Vagina (tissue), 2 donors: ENCODE measurements at regions not wholly inside any gene's neighbourhood (a gene's known extent, or its start where the extent isn't known, plus 50 kb on each side); places are given as distances from the start of the nearest gene placed in this dataset.

ENCODE experiments used
- DNase-seq, 2 donors: peaks; one replicate each; pipeline ENCODE4 v3.0.0-alpha.2; 2017; ENCODE audit errors: extremely low spot score in 2 of 2
- H3K27ac ChIP-seq: fragments of 200-600 bp; sonication (generic); one replicate; pipeline ENCODE4 v1.5.1; 2019
- H3K27me3 ChIP-seq: fragments of 200-600 bp; sonication (generic); one replicate; pipeline ENCODE4 v1.5.1; 2019
- H3K36me3 ChIP-seq, 2 donors: fragments of 200-600 bp; sonication (generic); one replicate each; pipeline ENCODE4 v1.5.1; 2017 to 2019
- H3K4me1 ChIP-seq: fragments of 200-600 bp; sonication (generic); one replicate; pipeline ENCODE4 v1.5.1; 2019
- H3K4me3 ChIP-seq, 2 donors: fragments of 200-600 bp; sonication (generic); 1 replicate in 1 of 2; 2 replicates in 1 of 2; pipeline ENCODE4 v1.5.1; 2016 to 2019
- H3K9me3 ChIP-seq: fragments of 200-600 bp; sonication (generic); one replicate; pipeline ENCODE4 v1.5.1; 2019
- CTCF ChIP-seq, 3 experiments: fragments of 450-650 bp in 2 of 3; fragments of 200-600 bp in 1 of 3; sonication (generic) in 1 of 3; IDR thresholded peaks; one replicate each; pipeline ENCODE4 v1.5.1; 2017 to 2019; ENCODE audit warnings: antibody characterized with exemption in 3 of 3, mild to moderate bottlenecking in 2 of 3, moderate library complexity in 2 of 3
- POLR2A ChIP-seq, 2 donors: fragments of 450-650 bp; IDR thresholded peaks; one replicate each; pipeline ENCODE4 v1.6.1; 2017; ENCODE audit warnings: antibody characterized with exemption in 2 of 2, mild to moderate bottlenecking in 2 of 2, moderate library complexity in 2 of 2
- POLR2AphosphoS5 ChIP-seq, 2 donors: sonication (generic); formaldehyde crosslinking; IDR thresholded peaks; one replicate each; pipeline ENCODE4 v1.9.0; 2017; ENCODE audit warnings: antibody characterized with exemption in 2 of 2, mild to moderate bottlenecking in 2 of 2, low read depth in 1 of 2; ENCODE audit not compliant: insufficient read depth in 1 of 2
- intact Hi-C: fragments of 100-400 bp; cut with DNase I; formaldehyde crosslinking; loops from one replicate; pipeline ENCODE4 v1.15.1; 2023

GRCh38 chr3:107044677-107045076 lies 332.6 kb upstream of the CCDC54 start:
- Histone ChIP-seq H3K36me3 (no peaks in the 10 kb centered on the region), H3K4me3 (no peak overlapping the region), H3K4me1 (no peaks in the 10 kb centered on the region), H3K27me3 (no peaks in the 10 kb centered on the region), H3K9me3 (no peaks in the 10 kb centered on the region), H3K27ac (no peak overlapping the region)
- intact Hi-C loops, result loop anchor here (5.0 kb wide), 1 partner anchor 792 kb away; no protein-coding TSS in a partner anchor
- no peak for DNase-seq
- TF ChIP-seq POLR2A (IDR thresholded peaks at IDR 0.05) (no peak), CTCF (IDR thresholded peaks at IDR 0.05) (no peak), POLR2AphosphoS5 (IDR thresholded peaks at IDR 0.05; ENCODE audit: insufficient read depth in 1 of 2, low read depth in 1 of 2) (no peak)

- DNase-seq, result no peak
- intact Hi-C loops, result no loop called here
- no peaks in the 10 kb centered on the region for H3K4me1 ChIP-seq
Measured at GRCh38 chr3:107045791-107046190, 331.4 kb upstream of the CCDC54 start.

GRCh38 chr3:107055181-107055942 lies 321.9 kb upstream of the CCDC54 start:
- no peak overlapping the region for H3K4me3 ChIP-seq
- no peaks in the 10 kb centered on the region for H3K4me1 ChIP-seq
- DNase-seq, result no peak
- no peaks in the 10 kb centered on the region for H3K9me3 ChIP-seq
- H3K27me3 ChIP-seq, result no peaks in the 10 kb centered on the region
- TF ChIP-seq POLR2A (IDR thresholded peaks at IDR 0.05) (no peak), CTCF (IDR thresholded peaks at IDR 0.05) (no peak), POLR2AphosphoS5 (IDR thresholded peaks at IDR 0.05; ENCODE audit: insufficient read depth in 1 of 2, low read depth in 1 of 2) (no peak)
- intact Hi-C loops, result no loop called here
- no peak overlapping the region for H3K27ac ChIP-seq
- no peaks in the 10 kb centered on the region for H3K36me3 ChIP-seq

More at GRCh38 chr3:107045791-107046190, 331.4 kb upstream of the CCDC54 start:
- TF ChIP-seq POLR2A (IDR thresholded peaks at IDR 0.05), result no peak
- no peak for TF ChIP-seq POLR2AphosphoS5 (IDR thresholded peaks at IDR 0.05; ENCODE audit: insufficient read depth in 1 of 2, low read depth in 1 of 2)
- no peak for TF ChIP-seq CTCF (IDR thresholded peaks at IDR 0.05)
- Histone ChIP-seq H3K27me3 (no peaks in the 10 kb centered on the region), H3K36me3 (no peaks in the 10 kb centered on the region), H3K9me3 (no peaks in the 10 kb centered on the region), H3K27ac (no peak overlapping the region), H3K4me3 (no peak overlapping the region)

- Histone ChIP-seq H3K27ac (no peak overlapping the region), H3K36me3 (no peaks in the 10 kb centered on the region), H3K27me3 (no peaks in the 10 kb centered on the region), H3K4me3 (no peak overlapping the region), H3K4me1 (peaks cover 17% of the 10 kb centered on the region), H3K9me3 (no peaks in the 10 kb centered on the region)
- no peak for DNase-seq
- intact Hi-C loops, result no loop called here
- no peak for TF ChIP-seq POLR2AphosphoS5 (IDR thresholded peaks at IDR 0.05; ENCODE audit: insufficient read depth in 1 of 2, low read depth in 1 of 2)
Measured at GRCh38 chr3:107061466-107061865, 315.8 kb upstream of the CCDC54 start.

- intact Hi-C loops, result no loop called here
Measured at GRCh38 chr3:107062310-107062709, 314.9 kb upstream of the CCDC54 start.

More at GRCh38 chr3:107062310-107062709, 314.9 kb upstream of the CCDC54 start:
- TF ChIP-seq POLR2AphosphoS5 (IDR thresholded peaks at IDR 0.05; ENCODE audit: insufficient read depth in 1 of 2, low read depth in 1 of 2) (no peak), POLR2A (IDR thresholded peaks at IDR 0.05) (no peak), CTCF (IDR thresholded peaks at IDR 0.05) (no peak)
- peaks cover 17% of the 10 kb centered on the region for H3K4me1 ChIP-seq
- no peaks in the 10 kb centered on the region for H3K36me3 ChIP-seq
- H3K9me3 ChIP-seq, result no peaks in the 10 kb centered on the region
- H3K4me3 ChIP-seq, result no peak overlapping the region
- DNase-seq, result no peak
- no peak overlapping the region for H3K27ac ChIP-seq
- H3K27me3 ChIP-seq, result no peaks in the 10 kb centered on the region
